WTC11 (cell line): ENCODE measurements at regions not wholly inside any gene's neighbourhood (a gene's known extent, or its start where the extent isn't known, plus 50 kb on each side); places are given as distances from the start of the nearest gene placed in this dataset.

Experiments used
- ATAC-seq: fragments of 200-7000 bp; cut with Tn5 transposase; 2 replicates; pipeline ENCODE4 v1.10.0; 2021; ENCODE audit warnings: mild to moderate bottlenecking, moderate library complexity
- CTCF ChIA-PET: fragments of 300-600 bp; sonication (Branson Sonifier 250); formaldehyde crosslinking; loops from one replicate; lab custom pipeline; 2021; ENCODE audit warnings: antibody characterized with exemption; lab: Charles Lee
- POLR2A ChIA-PET: fragments of 350-600 bp; sonication (Branson Sonifier 250); formaldehyde crosslinking; loops from one replicate; lab custom pipeline; 2021; ENCODE audit warnings: antibody characterized with exemption; lab: Charles Lee
- DNase-seq: peaks from one replicate; pipeline ENCODE4 v3.0.0; 2021; ENCODE audit warnings: low spot score
- H3K27ac Mint-ChIP-seq: 2 replicates; pipeline ENCODE4 v1.8.0; 2021; ENCODE audit warnings: mixed read lengths
- H3K27me3 Mint-ChIP-seq: 2 replicates; pipeline ENCODE4 v1.8.0; 2021; ENCODE audit warnings: low read depth, mild to moderate bottlenecking, moderate library complexity, mixed read lengths
- H3K36me3 Mint-ChIP-seq: 2 replicates; pipeline ENCODE4 v1.8.0; 2021; ENCODE audit warnings: mixed read lengths
- H3K4me1 Mint-ChIP-seq: 2 replicates; pipeline ENCODE4 v1.8.0; 2022; ENCODE audit warnings: mixed read lengths
- H3K4me3 Mint-ChIP-seq: 2 replicates; pipeline ENCODE4 v1.8.0; 2021; ENCODE audit warnings: mild to moderate bottlenecking, moderate library complexity, mixed read lengths
- H3K9me3 Mint-ChIP-seq: 2 replicates; pipeline ENCODE4 v1.8.0; 2021; ENCODE audit warnings: mixed read lengths
- CREM ChIP-seq: sonication (generic); formaldehyde crosslinking; IDR thresholded peaks from 2 replicates; pipeline ENCODE4 v1.8.1; 2022; ENCODE audit warnings: mild to moderate bottlenecking, missing genetic modification reagents, moderate library complexity
- MXD4 ChIP-seq: fragments of 250-450 bp; sonication (Bioruptor Pico); IDR thresholded peaks from 2 replicates; pipeline ENCODE4 v1.8.0; 2021; ENCODE audit warnings: mild to moderate bottlenecking, moderate library complexity, borderline replicate concordance
- NFATC4 ChIP-seq: fragments of 250-450 bp; sonication (Bioruptor Pico); IDR thresholded peaks from 2 replicates; pipeline ENCODE4 v1.9.0; 2021; ENCODE audit warnings: mild to moderate bottlenecking
- OVOL2 ChIP-seq: fragments of 250-450 bp; sonication (Bioruptor Pico); IDR thresholded peaks from 2 replicates; pipeline ENCODE4 v1.9.0; 2021; ENCODE audit warnings: mild to moderate bottlenecking, borderline replicate concordance
- ZNF671 ChIP-seq: fragments of 250-450 bp; sonication (Bioruptor Pico); IDR thresholded peaks from 2 replicates; pipeline ENCODE4 v1.8.0; 2021; ENCODE audit warnings: mild to moderate bottlenecking
- TF ChIP-seq, protein P1 (sequence below): sonication (generic); formaldehyde crosslinking; IDR thresholded peaks from 2 replicates; pipeline ENCODE4 v1.8.0; 2022; ENCODE audit warnings: mild to moderate bottlenecking, missing genetic modification reagents
- TF ChIP-seq, protein P2 (sequence below): sonication (generic); formaldehyde crosslinking; conservative IDR thresholded peaks from 2 replicates; pipeline ENCODE4 v1.8.1; 2023; ENCODE audit warnings: mild to moderate bottlenecking, low read depth, missing genetic modification reagents, moderate library complexity
- TF ChIP-seq, protein P3 (sequence below): fragments of 250-450 bp; sonication (Bioruptor Pico); IDR thresholded peaks from 2 replicates; pipeline ENCODE4 v1.9.0; 2021; ENCODE audit warnings: mild to moderate bottlenecking
- TF ChIP-seq, protein P4 (sequence below): sonication (generic); formaldehyde crosslinking; IDR thresholded peaks from 2 replicates; pipeline ENCODE4 v1.8.0; 2022; ENCODE audit warnings: missing genetic modification reagents
- TF ChIP-seq, protein P5 (sequence below): sonication (generic); formaldehyde crosslinking; IDR thresholded peaks from 2 replicates; pipeline ENCODE4 v1.8.0; 2022; ENCODE audit warnings: mild to moderate bottlenecking, missing genetic modification reagents
- TF ChIP-seq, protein P6 (sequence below): sonication (generic); formaldehyde crosslinking; IDR thresholded peaks from 2 replicates; pipeline ENCODE4 v1.8.1; 2023; ENCODE audit warnings: mild to moderate bottlenecking, moderate library complexity, missing genetic modification reagents
- TF ChIP-seq, protein P7 (sequence below): fragments of 250-450 bp; sonication (Bioruptor Pico); conservative IDR thresholded peaks from 2 replicates; pipeline ENCODE4 v1.9.0; 2021; ENCODE audit warnings: mild to moderate bottlenecking
- TF ChIP-seq, protein P8 (sequence below): sonication (generic); formaldehyde crosslinking; IDR thresholded peaks from 2 replicates; pipeline ENCODE4 v1.8.0; 2023; ENCODE audit warnings: missing genetic modification reagents, mild to moderate bottlenecking, borderline replicate concordance

DNA sequence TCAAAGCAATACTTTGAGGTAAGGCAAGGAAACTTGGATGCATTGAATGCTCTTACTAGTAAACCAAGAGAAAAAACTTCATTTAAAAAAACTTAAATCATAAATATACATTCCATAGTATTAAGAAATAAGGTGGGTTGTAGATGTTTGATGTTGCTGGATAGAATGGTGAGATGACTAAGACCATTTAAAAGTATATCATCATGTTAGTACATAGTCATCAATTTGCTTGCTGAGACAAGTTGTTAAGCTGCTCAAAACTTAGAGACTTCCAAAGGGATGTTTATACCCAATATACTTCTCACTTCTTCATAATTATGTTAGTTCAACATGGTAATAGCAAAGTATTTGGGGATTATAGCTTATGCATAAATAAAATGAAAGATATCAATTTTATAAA, 675.5 kb upstream of the MGAT4C start:
- DNase-seq (no peak), ATAC-seq (no peak)
- ChIA-PET POLR2A (no interaction called here), CTCF (no interaction called here)
- Mint-ChIP-seq H3K4me1 (peaks cover 8% of the 10 kb centered on the region), H3K36me3 (peaks cover 16% of the 10 kb centered on the region), H3K27ac (no peak overlapping the region), H3K4me3 (no peak overlapping the region), H3K27me3 (no peaks in the 10 kb centered on the region), H3K9me3 (peaks cover 15% of the 10 kb centered on the region)
- TF ChIP-seq, protein P1, sequence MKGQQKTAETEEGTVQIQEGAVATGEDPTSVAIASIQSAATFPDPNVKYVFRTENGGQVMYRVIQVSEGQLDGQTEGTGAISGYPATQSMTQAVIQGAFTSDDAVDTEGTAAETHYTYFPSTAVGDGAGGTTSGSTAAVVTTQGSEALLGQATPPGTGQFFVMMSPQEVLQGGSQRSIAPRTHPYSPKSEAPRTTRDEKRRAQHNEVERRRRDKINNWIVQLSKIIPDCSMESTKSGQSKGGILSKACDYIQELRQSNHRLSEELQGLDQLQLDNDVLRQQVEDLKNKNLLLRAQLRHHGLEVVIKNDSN (CRISPR knock-in tag), result no peak
- TF ChIP-seq, protein P2, sequence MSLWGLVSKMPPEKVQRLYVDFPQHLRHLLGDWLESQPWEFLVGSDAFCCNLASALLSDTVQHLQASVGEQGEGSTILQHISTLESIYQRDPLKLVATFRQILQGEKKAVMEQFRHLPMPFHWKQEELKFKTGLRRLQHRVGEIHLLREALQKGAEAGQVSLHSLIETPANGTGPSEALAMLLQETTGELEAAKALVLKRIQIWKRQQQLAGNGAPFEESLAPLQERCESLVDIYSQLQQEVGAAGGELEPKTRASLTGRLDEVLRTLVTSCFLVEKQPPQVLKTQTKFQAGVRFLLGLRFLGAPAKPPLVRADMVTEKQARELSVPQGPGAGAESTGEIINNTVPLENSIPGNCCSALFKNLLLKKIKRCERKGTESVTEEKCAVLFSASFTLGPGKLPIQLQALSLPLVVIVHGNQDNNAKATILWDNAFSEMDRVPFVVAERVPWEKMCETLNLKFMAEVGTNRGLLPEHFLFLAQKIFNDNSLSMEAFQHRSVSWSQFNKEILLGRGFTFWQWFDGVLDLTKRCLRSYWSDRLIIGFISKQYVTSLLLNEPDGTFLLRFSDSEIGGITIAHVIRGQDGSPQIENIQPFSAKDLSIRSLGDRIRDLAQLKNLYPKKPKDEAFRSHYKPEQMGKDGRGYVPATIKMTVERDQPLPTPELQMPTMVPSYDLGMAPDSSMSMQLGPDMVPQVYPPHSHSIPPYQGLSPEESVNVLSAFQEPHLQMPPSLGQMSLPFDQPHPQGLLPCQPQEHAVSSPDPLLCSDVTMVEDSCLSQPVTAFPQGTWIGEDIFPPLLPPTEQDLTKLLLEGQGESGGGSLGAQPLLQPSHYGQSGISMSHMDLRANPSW, result no peak
- TF ChIP-seq OVOL2 (CRISPR knock-in tag) (no peak), CREM (no peak), ZNF671 (no peak), NFATC4 (CRISPR knock-in tag) (no peak), MXD4 (CRISPR knock-in tag) (no peak)
- TF ChIP-seq, protein P3, sequence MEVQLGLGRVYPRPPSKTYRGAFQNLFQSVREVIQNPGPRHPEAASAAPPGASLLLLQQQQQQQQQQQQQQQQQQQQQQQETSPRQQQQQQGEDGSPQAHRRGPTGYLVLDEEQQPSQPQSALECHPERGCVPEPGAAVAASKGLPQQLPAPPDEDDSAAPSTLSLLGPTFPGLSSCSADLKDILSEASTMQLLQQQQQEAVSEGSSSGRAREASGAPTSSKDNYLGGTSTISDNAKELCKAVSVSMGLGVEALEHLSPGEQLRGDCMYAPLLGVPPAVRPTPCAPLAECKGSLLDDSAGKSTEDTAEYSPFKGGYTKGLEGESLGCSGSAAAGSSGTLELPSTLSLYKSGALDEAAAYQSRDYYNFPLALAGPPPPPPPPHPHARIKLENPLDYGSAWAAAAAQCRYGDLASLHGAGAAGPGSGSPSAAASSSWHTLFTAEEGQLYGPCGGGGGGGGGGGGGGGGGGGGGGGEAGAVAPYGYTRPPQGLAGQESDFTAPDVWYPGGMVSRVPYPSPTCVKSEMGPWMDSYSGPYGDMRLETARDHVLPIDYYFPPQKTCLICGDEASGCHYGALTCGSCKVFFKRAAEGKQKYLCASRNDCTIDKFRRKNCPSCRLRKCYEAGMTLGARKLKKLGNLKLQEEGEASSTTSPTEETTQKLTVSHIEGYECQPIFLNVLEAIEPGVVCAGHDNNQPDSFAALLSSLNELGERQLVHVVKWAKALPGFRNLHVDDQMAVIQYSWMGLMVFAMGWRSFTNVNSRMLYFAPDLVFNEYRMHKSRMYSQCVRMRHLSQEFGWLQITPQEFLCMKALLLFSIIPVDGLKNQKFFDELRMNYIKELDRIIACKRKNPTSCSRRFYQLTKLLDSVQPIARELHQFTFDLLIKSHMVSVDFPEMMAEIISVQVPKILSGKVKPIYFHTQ (CRISPR knock-in tag), result no peak
- TF ChIP-seq, protein P4, sequence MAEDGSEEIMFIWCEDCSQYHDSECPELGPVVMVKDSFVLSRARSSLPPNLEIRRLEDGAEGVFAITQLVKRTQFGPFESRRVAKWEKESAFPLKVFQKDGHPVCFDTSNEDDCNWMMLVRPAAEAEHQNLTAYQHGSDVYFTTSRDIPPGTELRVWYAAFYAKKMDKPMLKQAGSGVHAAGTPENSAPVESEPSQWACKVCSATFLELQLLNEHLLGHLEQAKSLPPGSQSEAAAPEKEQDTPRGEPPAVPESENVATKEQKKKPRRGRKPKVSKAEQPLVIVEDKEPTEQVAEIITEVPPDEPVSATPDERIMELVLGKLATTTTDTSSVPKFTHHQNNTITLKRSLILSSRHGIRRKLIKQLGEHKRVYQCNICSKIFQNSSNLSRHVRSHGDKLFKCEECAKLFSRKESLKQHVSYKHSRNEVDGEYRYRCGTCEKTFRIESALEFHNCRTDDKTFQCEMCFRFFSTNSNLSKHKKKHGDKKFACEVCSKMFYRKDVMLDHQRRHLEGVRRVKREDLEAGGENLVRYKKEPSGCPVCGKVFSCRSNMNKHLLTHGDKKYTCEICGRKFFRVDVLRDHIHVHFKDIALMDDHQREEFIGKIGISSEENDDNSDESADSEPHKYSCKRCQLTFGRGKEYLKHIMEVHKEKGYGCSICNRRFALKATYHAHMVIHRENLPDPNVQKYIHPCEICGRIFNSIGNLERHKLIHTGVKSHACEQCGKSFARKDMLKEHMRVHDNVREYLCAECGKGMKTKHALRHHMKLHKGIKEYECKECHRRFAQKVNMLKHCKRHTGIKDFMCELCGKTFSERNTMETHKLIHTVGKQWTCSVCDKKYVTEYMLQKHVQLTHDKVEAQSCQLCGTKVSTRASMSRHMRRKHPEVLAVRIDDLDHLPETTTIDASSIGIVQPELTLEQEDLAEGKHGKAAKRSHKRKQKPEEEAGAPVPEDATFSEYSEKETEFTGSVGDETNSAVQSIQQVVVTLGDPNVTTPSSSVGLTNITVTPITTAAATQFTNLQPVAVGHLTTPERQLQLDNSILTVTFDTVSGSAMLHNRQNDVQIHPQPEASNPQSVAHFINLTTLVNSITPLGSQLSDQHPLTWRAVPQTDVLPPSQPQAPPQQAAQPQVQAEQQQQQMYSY (CRISPR knock-in tag), result no peak
- TF ChIP-seq, protein P5, sequence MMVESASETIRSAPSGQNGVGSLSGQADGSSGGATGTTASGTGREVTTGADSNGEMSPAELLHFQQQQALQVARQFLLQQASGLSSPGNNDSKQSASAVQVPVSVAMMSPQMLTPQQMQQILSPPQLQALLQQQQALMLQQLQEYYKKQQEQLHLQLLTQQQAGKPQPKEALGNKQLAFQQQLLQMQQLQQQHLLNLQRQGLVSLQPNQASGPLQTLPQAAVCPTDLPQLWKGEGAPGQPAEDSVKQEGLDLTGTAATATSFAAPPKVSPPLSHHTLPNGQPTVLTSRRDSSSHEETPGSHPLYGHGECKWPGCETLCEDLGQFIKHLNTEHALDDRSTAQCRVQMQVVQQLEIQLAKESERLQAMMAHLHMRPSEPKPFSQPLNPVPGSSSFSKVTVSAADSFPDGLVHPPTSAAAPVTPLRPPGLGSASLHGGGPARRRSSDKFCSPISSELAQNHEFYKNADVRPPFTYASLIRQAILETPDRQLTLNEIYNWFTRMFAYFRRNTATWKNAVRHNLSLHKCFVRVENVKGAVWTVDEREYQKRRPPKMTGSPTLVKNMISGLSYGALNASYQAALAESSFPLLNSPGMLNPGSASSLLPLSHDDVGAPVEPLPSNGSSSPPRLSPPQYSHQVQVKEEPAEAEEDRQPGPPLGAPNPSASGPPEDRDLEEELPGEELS (CRISPR knock-in tag), result no peak
- TF ChIP-seq, protein P6, sequence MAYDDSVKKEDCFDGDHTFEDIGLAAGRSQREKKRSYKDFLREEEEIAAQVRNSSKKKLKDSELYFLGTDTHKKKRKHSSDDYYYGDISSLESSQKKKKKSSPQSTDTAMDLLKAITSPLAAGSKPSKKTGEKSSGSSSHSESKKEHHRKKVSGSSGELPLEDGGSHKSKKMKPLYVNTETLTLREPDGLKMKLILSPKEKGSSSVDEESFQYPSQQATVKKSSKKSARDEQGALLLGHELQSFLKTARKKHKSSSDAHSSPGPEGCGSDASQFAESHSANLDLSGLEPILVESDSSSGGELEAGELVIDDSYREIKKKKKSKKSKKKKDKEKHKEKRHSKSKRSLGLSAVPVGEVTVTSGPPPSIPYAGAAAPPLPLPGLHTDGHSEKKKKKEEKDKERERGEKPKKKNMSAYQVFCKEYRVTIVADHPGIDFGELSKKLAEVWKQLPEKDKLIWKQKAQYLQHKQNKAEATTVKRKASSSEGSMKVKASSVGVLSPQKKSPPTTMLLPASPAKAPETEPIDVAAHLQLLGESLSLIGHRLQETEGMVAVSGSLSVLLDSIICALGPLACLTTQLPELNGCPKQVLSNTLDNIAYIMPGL (CRISPR knock-in tag), result no peak
- TF ChIP-seq, protein P7, sequence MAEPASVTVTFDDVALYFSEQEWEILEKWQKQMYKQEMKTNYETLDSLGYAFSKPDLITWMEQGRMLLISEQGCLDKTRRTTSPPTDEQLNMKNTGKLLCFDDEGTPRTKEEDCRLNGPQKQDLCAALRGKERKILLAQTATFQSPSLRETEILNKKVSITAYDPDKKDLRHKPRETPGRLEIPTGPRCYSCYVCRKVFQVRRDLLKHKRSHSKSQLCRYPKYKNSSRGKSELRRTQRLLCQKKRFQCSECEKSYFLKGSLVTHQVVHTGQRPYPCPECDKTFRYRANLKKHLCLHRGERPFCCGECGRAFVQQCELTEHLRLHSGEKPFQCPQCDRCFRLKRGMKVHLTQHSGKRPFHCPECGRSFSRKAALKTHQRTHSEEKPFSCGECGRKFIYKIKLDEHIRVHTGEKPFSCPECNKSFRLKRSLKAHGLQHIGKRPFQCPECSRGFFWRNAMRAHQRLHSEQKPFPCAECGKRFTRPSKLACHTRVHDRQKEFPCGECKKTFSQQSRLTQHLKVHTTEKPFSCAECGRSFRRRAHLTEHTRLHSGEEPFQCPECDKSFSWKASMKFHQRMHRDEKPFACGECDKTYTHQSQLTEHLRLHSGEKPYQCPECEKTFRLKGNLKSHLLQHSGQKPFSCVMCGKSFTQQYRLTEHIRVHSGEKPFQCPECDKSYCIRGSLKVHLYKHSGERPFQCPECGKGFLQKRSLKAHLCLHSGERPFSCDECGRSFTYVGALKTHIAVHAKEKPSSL (CRISPR knock-in tag), result no peak
- TF ChIP-seq, protein P8, sequence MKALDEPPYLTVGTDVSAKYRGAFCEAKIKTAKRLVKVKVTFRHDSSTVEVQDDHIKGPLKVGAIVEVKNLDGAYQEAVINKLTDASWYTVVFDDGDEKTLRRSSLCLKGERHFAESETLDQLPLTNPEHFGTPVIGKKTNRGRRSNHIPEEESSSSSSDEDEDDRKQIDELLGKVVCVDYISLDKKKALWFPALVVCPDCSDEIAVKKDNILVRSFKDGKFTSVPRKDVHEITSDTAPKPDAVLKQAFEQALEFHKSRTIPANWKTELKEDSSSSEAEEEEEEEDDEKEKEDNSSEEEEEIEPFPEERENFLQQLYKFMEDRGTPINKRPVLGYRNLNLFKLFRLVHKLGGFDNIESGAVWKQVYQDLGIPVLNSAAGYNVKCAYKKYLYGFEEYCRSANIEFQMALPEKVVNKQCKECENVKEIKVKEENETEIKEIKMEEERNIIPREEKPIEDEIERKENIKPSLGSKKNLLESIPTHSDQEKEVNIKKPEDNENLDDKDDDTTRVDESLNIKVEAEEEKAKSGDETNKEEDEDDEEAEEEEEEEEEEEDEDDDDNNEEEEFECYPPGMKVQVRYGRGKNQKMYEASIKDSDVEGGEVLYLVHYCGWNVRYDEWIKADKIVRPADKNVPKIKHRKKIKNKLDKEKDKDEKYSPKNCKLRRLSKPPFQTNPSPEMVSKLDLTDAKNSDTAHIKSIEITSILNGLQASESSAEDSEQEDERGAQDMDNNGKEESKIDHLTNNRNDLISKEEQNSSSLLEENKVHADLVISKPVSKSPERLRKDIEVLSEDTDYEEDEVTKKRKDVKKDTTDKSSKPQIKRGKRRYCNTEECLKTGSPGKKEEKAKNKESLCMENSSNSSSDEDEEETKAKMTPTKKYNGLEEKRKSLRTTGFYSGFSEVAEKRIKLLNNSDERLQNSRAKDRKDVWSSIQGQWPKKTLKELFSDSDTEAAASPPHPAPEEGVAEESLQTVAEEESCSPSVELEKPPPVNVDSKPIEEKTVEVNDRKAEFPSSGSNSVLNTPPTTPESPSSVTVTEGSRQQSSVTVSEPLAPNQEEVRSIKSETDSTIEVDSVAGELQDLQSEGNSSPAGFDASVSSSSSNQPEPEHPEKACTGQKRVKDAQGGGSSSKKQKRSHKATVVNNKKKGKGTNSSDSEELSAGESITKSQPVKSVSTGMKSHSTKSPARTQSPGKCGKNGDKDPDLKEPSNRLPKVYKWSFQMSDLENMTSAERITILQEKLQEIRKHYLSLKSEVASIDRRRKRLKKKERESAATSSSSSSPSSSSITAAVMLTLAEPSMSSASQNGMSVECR (CRISPR knock-in tag), result no peak
